ENCODE measurements at regions not wholly inside any gene's neighbourhood (a gene's known extent, or its start where the extent isn't known, plus 50 kb on each side); places are given as distances from the start of the nearest gene placed in this dataset.
"Not testable (repeated sequence)": the region's sequence is repeated elsewhere in the genome, so short reads cannot be mapped to it uniquely, and the experiment has no call there.

DNA sequence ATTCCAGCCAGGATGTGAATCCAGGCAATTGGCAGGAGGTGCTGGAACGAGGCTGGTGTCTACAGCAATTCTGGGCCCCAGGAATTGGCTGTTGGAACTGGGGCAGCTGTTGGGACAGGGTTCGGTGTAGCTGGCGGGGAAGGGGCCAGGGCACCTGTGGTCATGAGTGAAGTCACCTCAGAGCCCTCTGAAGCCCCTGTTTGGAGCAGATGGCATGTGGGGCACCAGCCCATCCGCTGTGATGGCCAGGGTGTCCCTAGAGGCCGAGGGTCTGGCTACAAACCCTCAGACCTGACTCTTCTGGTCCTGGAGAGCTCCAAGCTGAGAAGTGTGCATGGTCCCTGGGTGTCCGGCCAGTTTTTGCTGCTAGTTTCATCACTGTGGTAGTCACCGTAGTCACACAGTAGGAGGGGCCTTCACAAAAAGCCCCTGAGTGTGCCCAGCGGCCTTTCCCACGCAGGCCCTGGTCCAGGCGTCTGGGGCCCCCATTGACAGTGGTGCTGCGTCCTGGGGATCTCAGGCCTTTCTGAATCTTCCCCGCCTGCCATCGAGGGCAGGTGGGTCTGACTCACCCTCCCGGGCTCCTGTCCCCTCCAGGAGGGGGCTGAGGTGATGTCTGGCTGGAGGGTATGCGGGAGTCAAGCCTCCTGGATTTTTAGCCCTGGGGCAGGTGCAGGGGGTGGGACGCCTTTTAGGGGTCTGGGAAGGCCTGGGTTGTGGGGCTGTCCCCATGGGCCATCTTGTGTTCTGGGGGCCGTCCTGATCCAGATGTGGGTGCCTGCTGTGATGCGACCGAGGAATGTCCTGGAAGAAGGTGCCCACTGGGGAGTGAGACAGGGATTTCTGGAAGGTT is 368.0 kb downstream of the TMEM121 start:
- H3K9me3 ChIP-seq (ENCODE audit: insufficient read depth, low read length), result no peaks in the 10 kb centered on the region
- H3K9ac ChIP-seq (ENCODE audit: insufficient read length, low read depth), result no peak overlapping the region
- H3K4me3 ChIP-seq (ENCODE audit: insufficient read length, low read depth), result no peak overlapping the region
- no peaks in the 10 kb centered on the region for H3K36me3 ChIP-seq (ENCODE audit: insufficient read depth, insufficient read length, low read length)
- TF ChIP-seq ZNF274 (IDR thresholded peaks at IDR 0.05; ENCODE audit: low read depth, low read length), result no peak
- TF ChIP-seq YY1 (IDR thresholded peaks at IDR 0.05; ENCODE audit: insufficient read depth, insufficient read length), result no peak
- no peak for TF ChIP-seq SUZ12 (IDR thresholded peaks at IDR 0.05; ENCODE audit: extremely low read depth, insufficient read depth, insufficient read length)
- H3K4me1 ChIP-seq (ENCODE audit: insufficient read depth, insufficient read length), result peaks cover 7% of the 10 kb centered on the region
- DNase-seq (ENCODE audit: low read depth, low spot score), result no peak
- no peaks in the 10 kb centered on the region for H3K27me3 ChIP-seq (ENCODE audit: insufficient read depth, insufficient read length)

DNA sequence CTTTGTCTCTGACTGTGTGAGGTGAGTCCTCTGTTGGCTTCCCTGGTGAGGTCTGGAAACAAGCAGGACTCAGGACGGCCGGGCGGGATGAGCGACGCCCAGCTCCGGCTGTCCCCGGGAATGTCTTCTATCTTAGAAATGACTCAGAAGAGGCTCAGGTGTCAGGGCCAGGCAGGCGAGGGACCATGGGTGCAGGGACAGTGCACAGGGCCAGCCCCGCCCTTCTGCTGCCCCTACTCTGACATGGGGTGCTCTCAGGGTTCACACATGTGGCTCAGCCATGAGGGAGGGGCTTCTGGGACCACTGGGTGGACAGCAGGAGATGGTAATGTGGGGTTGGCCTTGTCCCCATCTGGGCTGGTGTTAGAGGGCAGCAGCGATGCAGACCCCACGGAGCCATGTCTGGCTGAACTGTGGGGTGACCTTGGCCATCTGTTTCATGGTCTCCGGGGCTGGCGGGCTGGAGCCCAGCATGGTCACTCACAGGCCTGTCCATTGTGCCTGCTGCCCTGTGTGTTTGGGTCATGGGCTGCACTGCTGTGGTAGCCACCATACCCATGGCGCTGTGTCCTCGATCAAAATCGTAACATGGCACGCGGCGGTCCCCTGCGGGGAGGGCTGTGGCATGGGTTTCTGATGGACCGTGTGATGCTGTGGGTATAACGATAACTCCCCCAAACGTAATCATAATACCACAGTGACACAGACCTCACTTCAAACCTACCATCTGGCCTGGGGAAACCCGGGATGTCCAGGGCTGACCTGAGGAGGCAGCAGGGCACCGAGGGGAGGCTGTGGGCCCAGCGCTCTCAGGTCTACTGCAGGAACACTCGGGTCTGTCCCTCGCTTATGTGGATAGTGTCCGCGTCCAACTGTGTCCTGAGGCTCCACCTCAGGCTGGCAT is 368.8 kb downstream of the TMEM121 start:
- no peaks in the 10 kb centered on the region for H3K27me3 ChIP-seq (ENCODE audit: insufficient read depth, insufficient read length)
- H3K36me3 ChIP-seq (ENCODE audit: insufficient read depth, insufficient read length, low read length), result no peaks in the 10 kb centered on the region
- TF ChIP-seq SUZ12 (IDR thresholded peaks at IDR 0.05; ENCODE audit: extremely low read depth, insufficient read depth, insufficient read length), result no peak
- no peak for TF ChIP-seq YY1 (IDR thresholded peaks at IDR 0.05; ENCODE audit: insufficient read depth, insufficient read length)
- TF ChIP-seq ZNF274 (IDR thresholded peaks at IDR 0.05; ENCODE audit: low read depth, low read length), result no peak
- DNase-seq (ENCODE audit: low read depth, low spot score), result no peak
- no peak overlapping the region for H3K9ac ChIP-seq (ENCODE audit: insufficient read length, low read depth)
- no peaks in the 10 kb centered on the region for H3K9me3 ChIP-seq (ENCODE audit: insufficient read depth, low read length)
- no peak overlapping the region for H3K4me3 ChIP-seq (ENCODE audit: insufficient read length, low read depth)
- H3K4me1 ChIP-seq (ENCODE audit: insufficient read depth, insufficient read length), result peaks cover 2% of the 10 kb centered on the region

DNA sequence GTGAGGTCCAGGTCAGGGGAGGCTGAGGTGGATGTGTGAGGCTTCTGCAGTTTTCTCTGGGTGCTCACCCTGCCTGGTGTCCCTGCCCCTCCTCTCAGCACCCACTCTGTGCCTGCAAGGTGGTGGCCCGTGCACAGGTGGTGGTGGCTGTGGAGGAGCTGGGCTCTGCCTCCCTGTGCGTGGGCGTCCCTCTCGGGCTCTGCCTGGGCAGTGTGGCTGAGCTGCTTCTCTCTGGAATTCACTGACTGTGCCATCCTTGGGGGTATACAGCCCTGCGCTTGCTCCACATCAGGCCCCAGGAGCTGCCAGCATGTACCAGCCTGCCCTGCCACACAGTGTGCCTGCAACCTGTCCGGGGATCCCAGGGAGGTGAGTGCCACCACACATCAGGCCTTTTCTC is 369.8 kb downstream of the TMEM121 start:
- not testable (repeated sequence) for H3K9ac ChIP-seq (ENCODE audit: insufficient read length, low read depth); H3K27me3 ChIP-seq (ENCODE audit: insufficient read depth, insufficient read length); H3K9me3 ChIP-seq (ENCODE audit: insufficient read depth, low read length); H3K36me3 ChIP-seq (ENCODE audit: insufficient read depth, insufficient read length, low read length); H3K4me3 ChIP-seq (ENCODE audit: insufficient read length, low read depth); H3K4me1 ChIP-seq (ENCODE audit: insufficient read depth, insufficient read length); DNase-seq (ENCODE audit: low read depth, low spot score)

DNA sequence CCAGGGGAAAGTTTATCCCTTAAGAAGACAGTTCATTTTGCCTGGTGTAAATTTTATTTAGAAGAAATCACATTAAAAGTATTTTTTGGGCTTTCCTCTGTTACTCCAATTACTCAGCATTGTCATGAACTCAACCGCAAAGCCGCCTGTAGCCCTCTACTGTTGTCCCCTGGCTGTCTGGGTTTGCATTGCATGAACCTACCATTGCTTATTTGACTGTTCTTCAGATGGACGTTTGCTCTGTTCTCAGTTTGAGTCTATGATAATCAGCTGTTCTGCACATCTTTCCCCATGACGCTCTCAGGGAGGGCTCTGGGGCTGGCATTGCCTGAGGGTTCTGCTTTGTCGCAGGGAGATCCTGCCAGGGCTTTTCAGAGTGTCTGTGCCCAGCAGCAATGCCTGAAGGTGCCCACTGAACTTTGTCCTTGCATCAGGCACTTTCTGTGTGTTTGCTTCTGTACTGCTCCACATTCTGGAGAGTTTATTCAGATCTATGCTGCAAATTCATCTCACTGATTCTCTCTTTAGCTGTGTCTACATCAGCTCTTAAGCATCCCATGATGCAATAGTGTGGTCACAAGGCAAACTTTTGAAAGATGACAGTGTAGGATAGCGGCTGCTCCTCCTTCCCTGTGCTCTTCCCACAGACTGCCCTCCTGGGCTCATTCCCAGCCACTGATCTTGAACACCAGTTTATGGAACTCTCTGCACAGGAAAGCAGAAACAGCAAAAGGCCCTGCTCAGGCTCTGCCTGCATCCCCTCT is 370.8 kb downstream of the TMEM121 start:
- H3K27me3 ChIP-seq (ENCODE audit: insufficient read depth, insufficient read length); H3K9ac ChIP-seq (ENCODE audit: insufficient read length, low read depth); H3K36me3 ChIP-seq (ENCODE audit: insufficient read depth, insufficient read length, low read length); H3K4me1 ChIP-seq (ENCODE audit: insufficient read depth, insufficient read length); H3K4me3 ChIP-seq (ENCODE audit: insufficient read length, low read depth); H3K9me3 ChIP-seq (ENCODE audit: insufficient read depth, low read length); DNase-seq (ENCODE audit: low read depth, low spot score): not testable (repeated sequence)

DNA sequence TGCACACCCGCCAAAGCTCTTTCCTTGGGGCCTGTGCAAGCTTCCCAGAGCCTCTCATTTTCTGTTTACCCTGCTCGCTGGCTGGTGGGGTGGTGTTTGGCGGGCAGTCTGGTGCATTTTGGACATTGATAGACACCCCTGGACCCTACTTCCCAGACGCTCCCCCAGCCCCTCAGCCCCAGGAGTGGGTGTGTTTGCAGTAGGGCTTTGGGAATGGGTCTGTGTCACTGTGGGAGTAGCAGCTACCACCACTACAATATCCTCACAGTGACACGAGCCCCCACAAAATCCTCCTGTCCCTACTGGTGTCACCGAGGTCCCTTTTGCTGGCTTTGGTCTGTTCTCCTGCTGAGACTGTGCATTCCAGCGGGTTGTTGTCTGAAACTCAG is 371.3 kb downstream of the TMEM121 start:
- Histone ChIP-seq H3K9ac (ENCODE audit: insufficient read length, low read depth) (no peak overlapping the region), H3K27me3 (ENCODE audit: insufficient read depth, insufficient read length) (no peaks in the 10 kb centered on the region), H3K36me3 (ENCODE audit: insufficient read depth, insufficient read length, low read length) (no peaks in the 10 kb centered on the region), H3K4me1 (ENCODE audit: insufficient read depth, insufficient read length) (peaks cover 2% of the 10 kb centered on the region), H3K4me3 (ENCODE audit: insufficient read length, low read depth) (no peak overlapping the region), H3K9me3 (ENCODE audit: insufficient read depth, low read length) (no peaks in the 10 kb centered on the region)
- DNase-seq (ENCODE audit: low read depth, low spot score), result no peak
- TF ChIP-seq ZNF274 (IDR thresholded peaks at IDR 0.05; ENCODE audit: low read depth, low read length) (no peak), YY1 (IDR thresholded peaks at IDR 0.05; ENCODE audit: insufficient read depth, insufficient read length) (no peak), SUZ12 (IDR thresholded peaks at IDR 0.05; ENCODE audit: extremely low read depth, insufficient read depth, insufficient read length) (no peak)

DNA sequence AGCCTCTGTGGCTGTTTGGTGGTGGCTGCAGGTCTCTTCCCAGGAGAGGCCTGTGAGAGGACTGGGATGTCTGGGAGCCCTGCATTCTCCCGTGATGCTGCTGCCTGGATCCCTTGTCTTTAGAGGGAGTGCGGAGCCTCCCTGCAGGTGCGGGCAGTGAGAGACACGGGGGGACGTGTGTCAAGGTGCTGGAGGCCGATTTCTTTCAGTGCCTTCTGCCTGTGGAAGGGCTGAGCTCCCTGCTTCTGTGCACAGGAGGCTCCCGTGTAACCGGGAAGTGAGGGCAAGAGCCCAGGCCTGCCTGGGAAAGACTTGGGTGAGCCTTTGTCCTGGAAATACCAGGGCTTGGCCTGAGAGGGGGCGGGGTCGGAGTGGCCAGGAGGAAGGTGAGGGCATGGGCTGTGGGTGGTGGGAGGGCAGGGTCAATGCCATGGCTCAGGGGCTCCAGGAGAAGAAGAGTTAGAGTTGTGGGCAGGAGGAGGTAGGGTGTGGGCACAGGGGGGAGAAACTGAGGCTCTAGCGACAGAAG is 372.2 kb downstream of the TMEM121 start:
- peaks cover 2% of the 10 kb centered on the region for H3K4me1 ChIP-seq (ENCODE audit: insufficient read depth, insufficient read length)
- no peak overlapping the region for H3K9ac ChIP-seq (ENCODE audit: insufficient read length, low read depth)
- DNase-seq (ENCODE audit: low read depth, low spot score), result no peak
- no peaks in the 10 kb centered on the region for H3K27me3 ChIP-seq (ENCODE audit: insufficient read depth, insufficient read length)
- TF ChIP-seq ZNF274 (IDR thresholded peaks at IDR 0.05; ENCODE audit: low read depth, low read length) (no peak), YY1 (IDR thresholded peaks at IDR 0.05; ENCODE audit: insufficient read depth, insufficient read length) (no peak), SUZ12 (IDR thresholded peaks at IDR 0.05; ENCODE audit: extremely low read depth, insufficient read depth, insufficient read length) (no peak)
- no peaks in the 10 kb centered on the region for H3K36me3 ChIP-seq (ENCODE audit: insufficient read depth, insufficient read length, low read length)
- no peaks in the 10 kb centered on the region for H3K9me3 ChIP-seq (ENCODE audit: insufficient read depth, low read length)
- no peak overlapping the region for H3K4me3 ChIP-seq (ENCODE audit: insufficient read length, low read depth)

Data from NT2/D1 (cell line).